ENCODE measurements at regions not wholly inside any gene's neighbourhood (a gene's known extent, or its start where the extent isn't known, plus 50 kb on each side); places are given as distances from the start of the nearest gene placed in this dataset.

DNA sequence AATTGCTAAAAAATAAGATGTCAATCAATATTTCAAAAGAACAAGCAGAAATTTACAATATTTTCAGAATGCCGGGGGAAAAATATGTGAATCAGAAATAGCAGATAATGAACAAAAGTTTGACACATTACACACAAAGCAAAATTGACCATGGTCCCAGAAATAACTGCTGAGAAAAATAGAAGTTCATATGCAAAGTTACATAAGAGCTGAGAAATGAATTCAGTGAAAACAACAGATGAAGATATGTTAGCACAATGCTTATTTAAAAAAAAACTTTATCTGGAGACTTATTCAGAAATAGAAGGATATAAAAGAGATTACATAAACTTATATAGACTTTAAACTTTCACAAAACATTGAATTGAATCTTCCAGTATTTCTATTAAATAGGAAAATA, 1483.7 kb upstream of the ACO1 start:
- Histone ChIP-seq H4K20me1 (ENCODE audit: insufficient read depth, low read length) (no peaks in the 10 kb centered on the region), H3K4me3 (replicated peaks in 1 of 3; ENCODE audit: insufficient read depth in 1 of 3, low read depth in 2 of 3, low read length in 3 of 3) (no peak overlapping the region), H3K27me3 (ENCODE audit: control insufficient read depth in 1 of 2, insufficient read depth in 2 of 2, low read length in 2 of 2) (no peaks in the 10 kb centered on the region), H2AFZ (ENCODE audit: low read length) (no peak overlapping the region), H3K4me1 (ENCODE audit: insufficient read depth, low read length) (no peaks in the 10 kb centered on the region), H3K79me2 (ENCODE audit: insufficient read depth, low read length) (no peaks in the 10 kb centered on the region), H3K27ac (ENCODE audit: extremely low read length, insufficient read depth, low read length) (no peak overlapping the region), H3K36me3 (replicated peaks in 1 of 2; ENCODE audit: control insufficient read depth in 1 of 2, insufficient read depth in 2 of 2, low read length in 2 of 2) (no peaks in the 10 kb centered on the region), H3K9ac (ENCODE audit: insufficient read depth, low read depth, low read length) (no peak overlapping the region), H3K4me2 (ENCODE audit: low read depth, low read length) (no peak overlapping the region), H3K9me3 (ENCODE audit: low read length) (no peaks in the 10 kb centered on the region)
- WGBS (ENCODE audit: low lambda C conversion rate) = 38% methylated on average over 1 of the region's 1 CpG
- FAIRE-seq (no peak), ATAC-seq (no peak), DNase-seq (ENCODE audit: low spot score) (no peak)
- TF ChIP-seq HNF4A (CRISPR knock-in tag; IDR thresholded peaks at IDR 0.05) = no peak
- TF ChIP-seq ZEB1 (IDR thresholded peaks at IDR 0.05; ENCODE audit: insufficient replicate concordance, low read depth) = no peak
- no peak for TF ChIP-seq SIX4 (CRISPR knock-in tag; IDR thresholded peaks at IDR 0.05)
- TF ChIP-seq, protein P1, sequence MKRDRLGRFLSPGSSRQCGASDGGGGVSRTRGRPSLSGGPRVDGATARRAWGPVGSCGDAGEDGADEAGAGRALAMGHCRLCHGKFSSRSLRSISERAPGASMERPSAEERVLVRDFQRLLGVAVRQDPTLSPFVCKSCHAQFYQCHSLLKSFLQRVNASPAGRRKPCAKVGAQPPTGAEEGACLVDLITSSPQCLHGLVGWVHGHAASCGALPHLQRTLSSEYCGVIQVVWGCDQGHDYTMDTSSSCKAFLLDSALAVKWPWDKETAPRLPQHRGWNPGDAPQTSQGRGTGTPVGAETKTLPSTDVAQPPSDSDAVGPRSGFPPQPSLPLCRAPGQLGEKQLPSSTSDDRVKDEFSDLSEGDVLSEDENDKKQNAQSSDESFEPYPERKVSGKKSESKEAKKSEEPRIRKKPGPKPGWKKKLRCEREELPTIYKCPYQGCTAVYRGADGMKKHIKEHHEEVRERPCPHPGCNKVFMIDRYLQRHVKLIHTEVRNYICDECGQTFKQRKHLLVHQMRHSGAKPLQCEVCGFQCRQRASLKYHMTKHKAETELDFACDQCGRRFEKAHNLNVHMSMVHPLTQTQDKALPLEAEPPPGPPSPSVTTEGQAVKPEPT (CRISPR knock-in tag; IDR thresholded peaks at IDR 0.05; ENCODE audit: low read depth) = no peak
- no peak for TF ChIP-seq BCL6 (CRISPR knock-in tag; IDR thresholded peaks at IDR 0.05)
- TF ChIP-seq, protein P2, sequence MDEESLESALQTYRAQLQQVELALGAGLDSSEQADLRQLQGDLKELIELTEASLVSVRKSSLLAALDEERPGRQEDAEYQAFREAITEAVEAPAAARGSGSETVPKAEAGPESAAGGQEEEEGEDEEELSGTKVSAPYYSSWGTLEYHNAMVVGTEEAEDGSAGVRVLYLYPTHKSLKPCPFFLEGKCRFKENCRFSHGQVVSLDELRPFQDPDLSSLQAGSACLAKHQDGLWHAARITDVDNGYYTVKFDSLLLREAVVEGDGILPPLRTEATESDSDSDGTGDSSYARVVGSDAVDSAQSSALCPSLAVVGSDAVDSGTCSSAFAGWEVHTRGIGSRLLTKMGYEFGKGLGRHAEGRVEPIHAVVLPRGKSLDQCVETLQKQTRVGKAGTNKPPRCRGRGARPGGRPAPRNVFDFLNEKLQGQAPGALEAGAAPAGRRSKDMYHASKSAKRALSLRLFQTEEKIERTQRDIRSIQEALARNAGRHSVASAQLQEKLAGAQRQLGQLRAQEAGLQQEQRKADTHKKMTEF (CRISPR knock-in tag; IDR thresholded peaks at IDR 0.05) = no peak
- no peak for TF ChIP-seq ZNF781 (CRISPR knock-in tag; IDR thresholded peaks at IDR 0.05; ENCODE audit: borderline replicate concordance, not compliant biosample characterization)
- TF ChIP-seq ZNF557 (CRISPR knock-in tag; IDR thresholded peaks at IDR 0.05) = no peak
- no peak for TF ChIP-seq MYNN (CRISPR knock-in tag; IDR thresholded peaks at IDR 0.05; ENCODE audit: low read depth)
- TF ChIP-seq HOXA3 (CRISPR knock-in tag; IDR thresholded peaks at IDR 0.05) = no peak
- ChIA-PET POLR2A (no interaction called here), CTCF (ENCODE audit: low intra/inter-chr PET ratio, low total read pairs) (no interaction called here)
- in situ Hi-C loops (cut with HindIII; ENCODE audit: extremely low pct_ligation_motif_present, low pct_unique_long_range_greater_than_20kb) (no loop called here), intact Hi-C loops (cut with micrococcal nuclease; ENCODE audit: unreplicated experiment) (no loop called here)
- no TSS peak for BruUV-seq (replicated peaks)
